ENCODE measurements at regions not wholly inside any gene's neighbourhood (a gene's known extent, or its start where the extent isn't known, plus 50 kb on each side); places are given as distances from the start of the nearest gene placed in this dataset.

GRCh38 chr15:61501815-61502389 lies 272.8 kb upstream of the RORA start:
- Mint-ChIP-seq H3K4me1 (peaks cover 9% of the 10 kb centered on the region), H3K4me3 (no peak overlapping the region), H3K9me3 (no peaks in the 10 kb centered on the region), H3K27ac (no peak overlapping the region), H3K36me3 (no peaks in the 10 kb centered on the region), H3K27me3 (ENCODE audit: low read depth) (peaks cover 9% of the 10 kb centered on the region)
- no peak for DNase-seq (ENCODE audit: low spot score in 2 of 2, unreplicated experiment in 2 of 2)
- TF ChIP-seq, protein P1, sequence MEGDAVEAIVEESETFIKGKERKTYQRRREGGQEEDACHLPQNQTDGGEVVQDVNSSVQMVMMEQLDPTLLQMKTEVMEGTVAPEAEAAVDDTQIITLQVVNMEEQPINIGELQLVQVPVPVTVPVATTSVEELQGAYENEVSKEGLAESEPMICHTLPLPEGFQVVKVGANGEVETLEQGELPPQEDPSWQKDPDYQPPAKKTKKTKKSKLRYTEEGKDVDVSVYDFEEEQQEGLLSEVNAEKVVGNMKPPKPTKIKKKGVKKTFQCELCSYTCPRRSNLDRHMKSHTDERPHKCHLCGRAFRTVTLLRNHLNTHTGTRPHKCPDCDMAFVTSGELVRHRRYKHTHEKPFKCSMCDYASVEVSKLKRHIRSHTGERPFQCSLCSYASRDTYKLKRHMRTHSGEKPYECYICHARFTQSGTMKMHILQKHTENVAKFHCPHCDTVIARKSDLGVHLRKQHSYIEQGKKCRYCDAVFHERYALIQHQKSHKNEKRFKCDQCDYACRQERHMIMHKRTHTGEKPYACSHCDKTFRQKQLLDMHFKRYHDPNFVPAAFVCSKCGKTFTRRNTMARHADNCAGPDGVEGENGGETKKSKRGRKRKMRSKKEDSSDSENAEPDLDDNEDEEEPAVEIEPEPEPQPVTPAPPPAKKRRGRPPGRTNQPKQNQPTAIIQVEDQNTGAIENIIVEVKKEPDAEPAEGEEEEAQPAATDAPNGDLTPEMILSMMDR (IDR thresholded peaks at IDR 0.05; ENCODE audit: unreplicated experiment) = no peak

GRCh38 chr15:61500951-61501620 lies 272.0 kb upstream of the RORA start:
- no peak for DNase-seq (ENCODE audit: low spot score in 2 of 2, unreplicated experiment in 2 of 2)
- Mint-ChIP-seq H3K4me3 (no peak overlapping the region), H3K4me1 (peaks cover 9% of the 10 kb centered on the region), H3K9me3 (no peaks in the 10 kb centered on the region), H3K27ac (no peak overlapping the region), H3K36me3 (no peaks in the 10 kb centered on the region), H3K27me3 (ENCODE audit: low read depth) (peaks cover 9% of the 10 kb centered on the region)
- TF ChIP-seq, protein P1 (IDR thresholded peaks at IDR 0.05; ENCODE audit: unreplicated experiment) = no peak

- Mint-ChIP-seq H3K9me3 (no peaks in the 10 kb centered on the region), H3K4me3 (no peak overlapping the region), H3K36me3 (no peaks in the 10 kb centered on the region), H3K27ac (no peak overlapping the region), H3K27me3 (ENCODE audit: low read depth) (peaks cover 9% of the 10 kb centered on the region), H3K4me1 (peaks cover 9% of the 10 kb centered on the region)
- TF ChIP-seq, protein P1 (IDR thresholded peaks at IDR 0.05; ENCODE audit: unreplicated experiment) = no peak
- no peak for DNase-seq (ENCODE audit: low spot score in 2 of 2, unreplicated experiment in 2 of 2)
These were observed 271.4 kb upstream of the RORA start for GRCh38 chr15:61500523-61500922.

DNA sequence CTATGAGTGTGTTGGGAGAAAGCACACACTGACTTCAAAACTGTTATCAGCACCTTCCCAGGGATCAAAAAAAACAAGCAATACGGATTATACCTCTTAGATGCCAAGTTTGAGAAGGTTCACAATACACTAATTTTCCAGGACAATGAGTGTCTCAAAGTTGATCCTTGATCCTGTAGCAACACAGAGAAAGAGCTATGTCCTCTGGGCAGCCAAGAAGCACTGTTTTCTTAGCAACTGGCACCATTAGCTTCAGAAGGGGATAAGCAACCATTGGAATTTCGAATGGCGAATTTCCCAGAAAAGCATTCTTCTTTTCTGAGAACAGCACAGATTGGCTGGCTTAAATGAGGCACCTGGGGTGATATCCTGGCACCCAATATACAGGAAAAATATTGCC lies 270.3 kb upstream of the RORA start:
- H3K4me1 Mint-ChIP-seq = peaks cover 9% of the 10 kb centered on the region
- no peak for DNase-seq (ENCODE audit: low spot score in 2 of 2, unreplicated experiment in 2 of 2)
- H3K27ac Mint-ChIP-seq = no peak overlapping the region
- peaks cover 11% of the 10 kb centered on the region for H3K27me3 Mint-ChIP-seq (ENCODE audit: low read depth)
- TF ChIP-seq, protein P1 (IDR thresholded peaks at IDR 0.05; ENCODE audit: unreplicated experiment) = no peak
- no peaks in the 10 kb centered on the region for H3K36me3 Mint-ChIP-seq
- no peak overlapping the region for H3K4me3 Mint-ChIP-seq
- no peaks in the 10 kb centered on the region for H3K9me3 Mint-ChIP-seq

DNA sequence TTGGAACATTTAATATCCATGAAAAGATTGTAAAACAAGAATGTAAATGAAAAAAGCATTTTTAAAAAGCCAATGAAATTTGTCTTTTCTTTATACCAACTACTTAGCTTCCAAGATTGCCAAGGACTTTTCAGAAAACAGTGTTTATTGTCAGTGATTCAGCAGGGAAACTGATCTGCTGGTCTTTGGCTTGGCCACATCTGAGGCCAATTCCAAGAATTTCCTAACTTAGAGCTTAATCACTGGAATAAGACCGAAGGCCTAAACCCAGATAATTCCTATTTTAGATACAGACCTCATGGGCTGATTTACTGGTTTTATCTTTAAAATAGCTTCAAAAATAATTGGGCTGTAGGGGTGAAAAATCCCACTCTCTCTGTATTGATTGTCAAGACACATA lies 260.5 kb upstream of the RORA start:
- H3K27me3 Mint-ChIP-seq (ENCODE audit: low read depth) = no peaks in the 10 kb centered on the region
- peaks cover 2% of the 10 kb centered on the region for H3K4me1 Mint-ChIP-seq
- H3K4me3 Mint-ChIP-seq = no peak overlapping the region
- TF ChIP-seq, protein P1 (IDR thresholded peaks at IDR 0.05; ENCODE audit: unreplicated experiment) = no peak
- H3K36me3 Mint-ChIP-seq = no peaks in the 10 kb centered on the region
- no peak overlapping the region for H3K27ac Mint-ChIP-seq
- H3K9me3 Mint-ChIP-seq = peaks cover 10% of the 10 kb centered on the region
- DNase-seq (ENCODE audit: low spot score in 2 of 2, unreplicated experiment in 2 of 2) = no peak

Measured in mesothelial cell of epicardium (in vitro differentiated cells).